CD4-positive, alpha-beta T cell (primary cell): ENCODE measurements at regions not wholly inside any gene's neighbourhood (a gene's known extent, or its start where the extent isn't known, plus 50 kb on each side); places are given as distances from the start of the nearest gene placed in this dataset.

Source experiments
- ATAC-seq: fragments of 200-7000 bp; cut with Tn5 transposase; one replicate; pipeline ENCODE4 v1.10.0; 2022; ENCODE audit warnings: mild to moderate bottlenecking; ENCODE audit not compliant: poor library complexity
- CTCF ChIA-PET: fragments of 350-600 bp; sonication (Branson Sonifier 250); formaldehyde crosslinking; loops from one replicate; lab custom pipeline; 2021; ENCODE audit warnings: antibody characterized with exemption, inconsistent platforms; lab: Charles Lee
- POLR2A ChIA-PET: fragments of 350-600 bp; sonication (Branson Sonifier 250); formaldehyde crosslinking; loops from one replicate; lab custom pipeline; 2021; ENCODE audit warnings: antibody characterized with exemption, inconsistent platforms; lab: Charles Lee
- DNase-seq, 14 experiments: peaks; one replicate each; pipeline ENCODE4 v3.0.0-alpha.2; 2013 to 2020; ENCODE audit warnings: mixed read lengths in 2 of 14
- H3K27ac ChIP-seq, 2 donors: one replicate each; pipeline versions ENCODE4 v1.5.1 to v1.7.0; 2013; ENCODE audit warnings: low read length in 2 of 2, low read depth in 1 of 2, mild to moderate bottlenecking in 1 of 2
- H3K27me3 ChIP-seq, 2 experiments: 1 replicate in 1 of 2; 2 replicates in 1 of 2; pipeline versions ENCODE4 v1.6.1 to v1.7.0; 2013; ENCODE audit warnings: low read length in 2 of 2, control low read depth in 1 of 2, mild to moderate bottlenecking in 1 of 2, moderate library complexity in 1 of 2; ENCODE audit not compliant: insufficient read depth in 2 of 2, control insufficient read depth in 1 of 2
- H3K36me3 ChIP-seq: one replicate; pipeline ENCODE4 v1.6.1; 2013; ENCODE audit warnings: low read length, control low read depth; ENCODE audit not compliant: insufficient read depth
- H3K4me1 ChIP-seq: one replicate; pipeline ENCODE4 v1.6.1; 2013; ENCODE audit warnings: low read length, control low read depth; ENCODE audit not compliant: insufficient read depth
- H3K4me3 ChIP-seq: one replicate; pipeline ENCODE4 v1.5.1; 2013; ENCODE audit warnings: mild to moderate bottlenecking, low read length, moderate library complexity
- H3K9me3 ChIP-seq, 2 experiments: 1 replicate in 1 of 2; 2 replicates in 1 of 2; pipeline versions ENCODE4 v1.6.1 to v1.7.0; 2013; ENCODE audit warnings: low read length in 2 of 2, mild to moderate bottlenecking in 2 of 2, control low read depth in 1 of 2, moderate library complexity in 1 of 2; ENCODE audit not compliant: control insufficient read depth in 1 of 2, insufficient read depth in 1 of 2
- H3K27ac Mint-ChIP-seq: one replicate; pipeline ENCODE4 v1.8.0; 2020; ENCODE audit warnings: mixed read lengths
- H3K27me3 Mint-ChIP-seq: one replicate; pipeline ENCODE4 v1.8.0; 2021; ENCODE audit warnings: mixed read lengths
- H3K36me3 Mint-ChIP-seq: one replicate; pipeline ENCODE4 v1.8.0; 2021; ENCODE audit warnings: low read depth, mixed read lengths
- H3K4me1 Mint-ChIP-seq: one replicate; pipeline ENCODE4 v1.8.0; 2021; ENCODE audit warnings: low read depth, mixed read lengths
- H3K4me3 Mint-ChIP-seq: one replicate; pipeline ENCODE4 v1.8.0; 2020; ENCODE audit warnings: mild to moderate bottlenecking, mixed read lengths
- H3K9me3 Mint-ChIP-seq: one replicate; pipeline ENCODE4 v1.8.0; 2020; ENCODE audit warnings: mixed read lengths
- CTCF ChIP-seq: fragments of 200-600 bp; IDR thresholded peaks from one replicate; pipeline ENCODE4 v1.8.0; 2022; ENCODE audit warnings: antibody characterized with exemption, mild to moderate bottlenecking
- intact Hi-C, 2 experiments: fragments of 100-400 bp; cut with DNase I in 1 of 2; cut with micrococcal nuclease in 1 of 2; formaldehyde crosslinking; loops; one replicate each; pipeline versions ENCODE4 v1.15.1 to v1.9.0; 2023 to 2025; cut with DNase I, micrococcal nuclease

DNA sequence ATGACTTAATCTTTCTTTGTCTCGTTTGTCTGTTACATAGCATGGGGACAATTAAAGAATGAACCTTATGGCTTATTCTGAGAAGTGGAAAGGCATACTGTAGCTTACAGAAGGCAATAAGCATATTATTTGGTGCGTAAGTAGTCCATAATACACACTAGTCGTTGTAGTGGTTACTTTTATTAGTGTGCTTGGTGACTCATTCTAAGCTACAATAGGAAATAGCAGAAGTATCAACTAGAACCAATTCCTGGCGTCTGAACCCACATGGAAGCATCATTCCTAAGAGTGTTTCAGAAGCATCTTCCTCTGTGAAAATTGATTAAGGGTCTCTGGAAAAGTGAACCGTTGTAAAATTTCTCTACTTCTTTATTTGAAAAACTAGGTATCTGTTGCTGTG is 777.8 kb upstream of the EEF2KMT start:
- no peaks in the 10 kb centered on the region for H3K4me1 Mint-ChIP-seq
- H3K4me1 ChIP-seq: no peaks in the 10 kb centered on the region
- no peak for DNase-seq
- no peaks in the 10 kb centered on the region for H3K36me3 Mint-ChIP-seq
- intact Hi-C loops: no loop called here
- H3K9me3 ChIP-seq: peaks cover 0 to 8% of the 10 kb centered on the region in 2 experiments
- POLR2A ChIA-PET: no interaction called here
- CTCF ChIA-PET: no interaction called here
- H3K27me3 ChIP-seq: no peaks in the 10 kb centered on the region
- H3K27ac ChIP-seq: no peak overlapping the region
- no peaks in the 10 kb centered on the region for H3K27me3 Mint-ChIP-seq
- no peak overlapping the region for H3K27ac Mint-ChIP-seq
- H3K4me3 ChIP-seq: no peak overlapping the region
- H3K9me3 Mint-ChIP-seq: peaks cover 4% of the 10 kb centered on the region
- H3K36me3 ChIP-seq: no peaks in the 10 kb centered on the region
- ATAC-seq: no peak
- no peak overlapping the region for H3K4me3 Mint-ChIP-seq
- no peak for TF ChIP-seq CTCF

- Histone ChIP-seq H3K27ac (no peak overlapping the region), H3K27me3 (no peaks in the 10 kb centered on the region), H3K4me1 (no peaks in the 10 kb centered on the region), H3K36me3 (no peaks in the 10 kb centered on the region), H3K4me3 (no peak overlapping the region), H3K9me3 (peaks cover 0 to 8% of the 10 kb centered on the region in 2 experiments)
- no peak overlapping the region for H3K4me3 Mint-ChIP-seq
- no peaks in the 10 kb centered on the region for H3K36me3 Mint-ChIP-seq
- H3K27ac Mint-ChIP-seq: no peak overlapping the region
- DNase-seq (no peak), ATAC-seq (no peak)
- intact Hi-C loops: no loop called here
- POLR2A ChIA-PET: no interaction called here
- no peaks in the 10 kb centered on the region for H3K4me1 Mint-ChIP-seq
- H3K9me3 Mint-ChIP-seq: peaks cover 4% of the 10 kb centered on the region
- CTCF ChIA-PET: no interaction called here
- no peak for TF ChIP-seq CTCF
- H3K27me3 Mint-ChIP-seq: no peaks in the 10 kb centered on the region
Measured at GRCh38 chr16:5874899-5875298, 777.3 kb upstream of the EEF2KMT start.

- DNase-seq: no peak
- ChIA-PET CTCF (no interaction called here), POLR2A (no interaction called here)
- Histone ChIP-seq H3K4me1 (no peaks in the 10 kb centered on the region), H3K27me3 (no peaks in the 10 kb centered on the region), H3K27ac (no peak overlapping the region), H3K9me3 (peaks cover 0 to 8% of the 10 kb centered on the region in 2 experiments), H3K4me3 (no peak overlapping the region), H3K36me3 (no peaks in the 10 kb centered on the region)
- Mint-ChIP-seq H3K27me3 (no peaks in the 10 kb centered on the region), H3K27ac (no peak overlapping the region), H3K4me3 (no peak overlapping the region), H3K36me3 (no peaks in the 10 kb centered on the region), H3K4me1 (no peaks in the 10 kb centered on the region), H3K9me3 (peaks cover 4% of the 10 kb centered on the region)
- TF ChIP-seq CTCF: no peak
- ATAC-seq: no peak
- intact Hi-C loops: no loop called here
Measured at GRCh38 chr16:5873221-5873620, 775.6 kb upstream of the EEF2KMT start.
